MM.1S (cell line): ENCODE measurements at regions not wholly inside any gene's neighbourhood (a gene's known extent, or its start where the extent isn't known, plus 50 kb on each side); places are given as distances from the start of the nearest gene placed in this dataset.

ENCODE experiments used
- DNase-seq: peaks from one replicate; pipeline ENCODE4 v3.0.0-alpha.2; 2015
- H2AFZ ChIP-seq: fragments of 300-600 bp; sonication (generic); 2 replicates; pipeline ENCODE4 v1.6.0; 2016; ENCODE audit warnings: antibody characterized with exemption, low read length
- H3F3A ChIP-seq: fragments of 300-600 bp; sonication (generic); 2 replicates; pipeline ENCODE4 v1.6.1; 2016; ENCODE audit warnings: mild to moderate bottlenecking, antibody characterized with exemption, low read length, moderate library complexity, mixed read lengths; ENCODE audit not compliant: insufficient read depth
- H3K27ac ChIP-seq: fragments of 300-600 bp; sonication (generic); 2 replicates; pipeline ENCODE4 v1.5.1; 2016; ENCODE audit warnings: mild to moderate bottlenecking, low read length
- H3K27me3 ChIP-seq: fragments of 300-600 bp; sonication (generic); replicated peaks from 2 replicates; pipeline ENCODE4 v1.6.0; 2016; ENCODE audit warnings: low read length; ENCODE audit not compliant: insufficient read depth
- H3K36me3 ChIP-seq: fragments of 300-600 bp; sonication (generic); replicated peaks from 2 replicates; pipeline ENCODE4 v1.6.1; 2016; ENCODE audit warnings: mild to moderate bottlenecking, low read length, mixed read lengths; ENCODE audit not compliant: insufficient read depth
- H3K4me1 ChIP-seq: fragments of 300-600 bp; sonication (generic); 2 replicates; pipeline ENCODE4 v1.6.1; 2016; ENCODE audit warnings: low read length, mixed read lengths
- H3K4me2 ChIP-seq: fragments of 300-600 bp; sonication (generic); 2 replicates; pipeline ENCODE4 v1.6.0; 2016; ENCODE audit warnings: low read depth, low read length
- H3K4me3 ChIP-seq: fragments of 300-600 bp; sonication (generic); 2 replicates; pipeline ENCODE4 v1.5.1; 2016; ENCODE audit warnings: low read length, mixed read lengths
- H3K79me2 ChIP-seq: fragments of 300-600 bp; sonication (generic); 2 replicates; pipeline ENCODE4 v1.6.1; 2016; ENCODE audit warnings: mixed run types, low read length, mixed read lengths
- H3K9ac ChIP-seq: fragments of 300-600 bp; sonication (generic); 2 replicates; pipeline ENCODE4 v1.6.1; 2016; ENCODE audit warnings: low read length, mixed read lengths
- H3K9me2 ChIP-seq: fragments of 300-600 bp; sonication (generic); replicated peaks from 2 replicates; pipeline ENCODE4 v1.6.1; 2016; ENCODE audit warnings: mild to moderate bottlenecking, low read length, mixed read lengths; ENCODE audit not compliant: insufficient read depth
- H3K9me3 ChIP-seq: fragments of 300-600 bp; sonication (generic); replicated peaks from 2 replicates; pipeline ENCODE4 v1.6.1; 2016; ENCODE audit warnings: mild to moderate bottlenecking, low read length, mixed read lengths; ENCODE audit not compliant: insufficient read depth
- H4K20me1 ChIP-seq: fragments of 300-600 bp; sonication (generic); 2 replicates; pipeline ENCODE4 v1.6.1; 2016; ENCODE audit warnings: mild to moderate bottlenecking, low read length, moderate library complexity, mixed read lengths; ENCODE audit not compliant: insufficient read depth
- EZH2 ChIP-seq: fragments of 300-600 bp; sonication (generic); optimal IDR thresholded peaks from 2 replicates; pipeline ENCODE3; 2017; ENCODE audit warnings: low read depth, mild to moderate bottlenecking, antibody characterized with exemption, low read length, mixed read lengths
- EZH2phosphoT487 ChIP-seq: fragments of 300-600 bp; sonication (generic); IDR thresholded peaks from 2 replicates; pipeline ENCODE4 v1.6.1; 2018; ENCODE audit warnings: antibody characterized with exemption, low read length
- TF ChIP-seq, protein P1 (sequence below): fragments of 300-600 bp; sonication (generic); IDR thresholded peaks from 2 replicates; pipeline ENCODE4 v1.5.1; 2016; ENCODE audit warnings: antibody characterized with exemption, low read length, mixed read lengths

DNA sequence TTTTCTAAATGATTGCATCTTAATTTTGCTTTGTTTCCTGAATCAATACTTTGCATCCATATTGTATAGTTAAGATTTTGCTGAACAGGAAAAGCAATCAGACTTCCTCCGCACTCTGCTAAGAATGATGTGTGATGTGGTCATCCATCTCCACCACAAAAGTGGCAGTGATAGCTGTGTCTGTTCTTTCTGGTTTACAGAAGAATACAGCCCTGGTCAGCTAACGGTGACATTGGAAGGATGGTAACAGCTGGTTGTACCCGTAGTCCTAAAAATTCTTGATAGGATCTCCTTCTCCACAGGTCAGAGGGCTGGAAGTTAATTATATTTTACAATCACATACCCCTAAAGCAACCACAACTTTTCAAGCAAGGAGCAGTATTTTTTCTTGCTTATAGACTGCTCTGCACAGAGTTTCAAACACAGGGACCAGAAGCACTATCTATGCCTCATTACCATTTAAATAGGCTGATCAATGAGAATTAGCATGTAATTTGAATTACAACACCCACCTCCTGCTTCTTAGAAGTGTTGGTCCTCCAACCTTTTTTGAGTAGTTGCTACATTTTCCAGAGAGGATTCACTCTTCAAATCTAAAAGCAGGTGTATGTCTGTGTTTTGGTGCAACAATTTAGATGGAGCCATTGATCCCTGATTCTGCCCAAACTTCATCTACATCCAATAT is 1191.9 kb upstream of the NUDT12 start:
- no peaks in the 10 kb centered on the region for H3K27me3 ChIP-seq
- H2AFZ ChIP-seq = no peak overlapping the region
- no peaks in the 10 kb centered on the region for H3F3A ChIP-seq
- no peak overlapping the region for H3K27ac ChIP-seq
- no peak overlapping the region for H3K4me3 ChIP-seq
- TF ChIP-seq, protein P1, sequence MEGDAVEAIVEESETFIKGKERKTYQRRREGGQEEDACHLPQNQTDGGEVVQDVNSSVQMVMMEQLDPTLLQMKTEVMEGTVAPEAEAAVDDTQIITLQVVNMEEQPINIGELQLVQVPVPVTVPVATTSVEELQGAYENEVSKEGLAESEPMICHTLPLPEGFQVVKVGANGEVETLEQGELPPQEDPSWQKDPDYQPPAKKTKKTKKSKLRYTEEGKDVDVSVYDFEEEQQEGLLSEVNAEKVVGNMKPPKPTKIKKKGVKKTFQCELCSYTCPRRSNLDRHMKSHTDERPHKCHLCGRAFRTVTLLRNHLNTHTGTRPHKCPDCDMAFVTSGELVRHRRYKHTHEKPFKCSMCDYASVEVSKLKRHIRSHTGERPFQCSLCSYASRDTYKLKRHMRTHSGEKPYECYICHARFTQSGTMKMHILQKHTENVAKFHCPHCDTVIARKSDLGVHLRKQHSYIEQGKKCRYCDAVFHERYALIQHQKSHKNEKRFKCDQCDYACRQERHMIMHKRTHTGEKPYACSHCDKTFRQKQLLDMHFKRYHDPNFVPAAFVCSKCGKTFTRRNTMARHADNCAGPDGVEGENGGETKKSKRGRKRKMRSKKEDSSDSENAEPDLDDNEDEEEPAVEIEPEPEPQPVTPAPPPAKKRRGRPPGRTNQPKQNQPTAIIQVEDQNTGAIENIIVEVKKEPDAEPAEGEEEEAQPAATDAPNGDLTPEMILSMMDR = no peak
- no peak for TF ChIP-seq EZH2phosphoT487
- no peak for TF ChIP-seq EZH2
- H4K20me1 ChIP-seq = no peaks in the 10 kb centered on the region
- H3K9me2 ChIP-seq = no peaks in the 10 kb centered on the region
- no peaks in the 10 kb centered on the region for H3K79me2 ChIP-seq
- H3K36me3 ChIP-seq = no peaks in the 10 kb centered on the region
- H3K9me3 ChIP-seq = no peaks in the 10 kb centered on the region
- H3K4me2 ChIP-seq = no peak overlapping the region
- no peaks in the 10 kb centered on the region for H3K4me1 ChIP-seq
- DNase-seq = no peak
- H3K9ac ChIP-seq = no peak overlapping the region

DNA sequence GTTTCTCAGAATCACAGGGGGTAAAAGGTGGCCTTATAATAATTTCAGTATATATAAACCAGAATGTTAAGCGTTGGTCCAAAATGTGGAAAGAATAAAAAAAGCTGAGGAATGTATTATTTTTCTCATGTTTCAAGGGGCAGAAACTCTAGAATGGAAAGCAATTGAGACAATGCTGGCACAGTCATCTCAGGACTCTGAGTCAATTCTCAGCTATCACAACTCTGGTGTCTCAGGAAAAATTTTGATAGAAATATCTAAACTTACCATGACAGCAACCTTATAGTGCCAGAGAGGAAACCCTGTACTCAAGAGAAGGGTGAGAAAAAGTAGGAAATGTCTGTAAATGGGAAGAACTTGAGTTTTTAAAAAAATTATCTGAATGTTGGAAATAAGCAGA is 1189.4 kb upstream of the NUDT12 start:
- TF ChIP-seq EZH2phosphoT487 (no peak), EZH2 (no peak)
- TF ChIP-seq, protein P1 = no peak
- Histone ChIP-seq H3K36me3 (no peaks in the 10 kb centered on the region), H3F3A (no peaks in the 10 kb centered on the region), H3K27ac (no peak overlapping the region), H3K4me2 (no peak overlapping the region), H3K4me1 (no peaks in the 10 kb centered on the region), H2AFZ (no peak overlapping the region), H3K9me2 (no peaks in the 10 kb centered on the region), H3K27me3 (no peaks in the 10 kb centered on the region), H3K9ac (no peak overlapping the region), H4K20me1 (no peaks in the 10 kb centered on the region), H3K79me2 (no peaks in the 10 kb centered on the region), H3K4me3 (no peak overlapping the region), H3K9me3 (no peaks in the 10 kb centered on the region)
- DNase-seq = no peak

GRCh38 chr5:104739905-104740304 is 1177.3 kb upstream of the NUDT12 start:
- Histone ChIP-seq H3K9ac (no peak overlapping the region), H3K4me2 (no peak overlapping the region), H3K79me2 (no peaks in the 10 kb centered on the region), H3K27me3 (no peaks in the 10 kb centered on the region), H3K36me3 (no peaks in the 10 kb centered on the region), H2AFZ (no peak overlapping the region), H3F3A (no peaks in the 10 kb centered on the region), H3K4me3 (no peak overlapping the region), H3K4me1 (no peaks in the 10 kb centered on the region), H4K20me1 (no peaks in the 10 kb centered on the region), H3K9me2 (no peaks in the 10 kb centered on the region), H3K9me3 (no peaks in the 10 kb centered on the region), H3K27ac (no peak overlapping the region)
- TF ChIP-seq EZH2 (no peak), EZH2phosphoT487 (no peak)
- TF ChIP-seq, protein P1 = no peak
- DNase-seq = no peak
